ENCODE measurements at regions not wholly inside any gene's neighbourhood (a gene's known extent, or its start where the extent isn't known, plus 50 kb on each side); places are given as distances from the start of the nearest gene placed in this dataset.

- no peak for TF ChIP-seq GATA2 (IDR thresholded peaks at IDR 0.05; ENCODE audit: low read depth, low read length)
- TF ChIP-seq GATA3 (IDR thresholded peaks at IDR 0.05; ENCODE audit: low read depth, low read length) = no peak
Measured at GRCh38 chr4:126647756-126648397, 984.9 kb upstream of the INTU start.

- TF ChIP-seq GATA2 (IDR thresholded peaks at IDR 0.05; ENCODE audit: low read depth, low read length) = no peak
- no peak for TF ChIP-seq GATA3 (IDR thresholded peaks at IDR 0.05; ENCODE audit: low read depth, low read length)
Measured at GRCh38 chr4:126658411-126658810, 974.3 kb upstream of the INTU start.

- TF ChIP-seq GATA2 (IDR thresholded peaks at IDR 0.05; ENCODE audit: low read depth, low read length) (no peak), GATA3 (IDR thresholded peaks at IDR 0.05; ENCODE audit: low read depth, low read length) (no peak)
Measured at GRCh38 chr4:126661194-126661593, 971.6 kb upstream of the INTU start.

- TF ChIP-seq GATA2 (IDR thresholded peaks at IDR 0.05; ENCODE audit: low read depth, low read length) (no peak), GATA3 (IDR thresholded peaks at IDR 0.05; ENCODE audit: low read depth, low read length) (no peak)
Measured at GRCh38 chr4:126664839-126665238, 967.9 kb upstream of the INTU start.

GRCh38 chr4:126678618-126679017, 954.1 kb upstream of the INTU start:
- TF ChIP-seq GATA3 (IDR thresholded peaks at IDR 0.05; ENCODE audit: low read depth, low read length) (no peak), GATA2 (IDR thresholded peaks at IDR 0.05; ENCODE audit: low read depth, low read length) (no peak)

- TF ChIP-seq GATA2 (IDR thresholded peaks at IDR 0.05; ENCODE audit: low read depth, low read length) = no peak
- TF ChIP-seq GATA3 (IDR thresholded peaks at IDR 0.05; ENCODE audit: low read depth, low read length) = no peak
Measured at GRCh38 chr4:126679303-126679702, 953.5 kb upstream of the INTU start.

- no peak for TF ChIP-seq GATA3 (IDR thresholded peaks at IDR 0.05; ENCODE audit: low read depth, low read length)
- TF ChIP-seq GATA2 (IDR thresholded peaks at IDR 0.05; ENCODE audit: low read depth, low read length) = no peak
Measured at GRCh38 chr4:126682250-126682649, 950.5 kb upstream of the INTU start.

GRCh38 chr4:126686491-126686890, 946.3 kb upstream of the INTU start:
- TF ChIP-seq GATA2 (IDR thresholded peaks at IDR 0.05; ENCODE audit: low read depth, low read length) (no peak), GATA3 (IDR thresholded peaks at IDR 0.05; ENCODE audit: low read depth, low read length) (no peak)

GRCh38 chr4:126687655-126688358, 945.0 kb upstream of the INTU start:
- TF ChIP-seq GATA3 (IDR thresholded peaks at IDR 0.05; ENCODE audit: low read depth, low read length) (no peak), GATA2 (IDR thresholded peaks at IDR 0.05; ENCODE audit: low read depth, low read length) (no peak)

GRCh38 chr4:126691797-126692196, 941.0 kb upstream of the INTU start:
- TF ChIP-seq GATA3 (IDR thresholded peaks at IDR 0.05; ENCODE audit: low read depth, low read length) (no peak), GATA2 (IDR thresholded peaks at IDR 0.05; ENCODE audit: low read depth, low read length) (no peak)

GRCh38 chr4:126697748-126698147, 935.0 kb upstream of the INTU start:
- TF ChIP-seq GATA3 (IDR thresholded peaks at IDR 0.05; ENCODE audit: low read depth, low read length) (no peak), GATA2 (IDR thresholded peaks at IDR 0.05; ENCODE audit: low read depth, low read length) (no peak)

- TF ChIP-seq GATA3 (IDR thresholded peaks at IDR 0.05; ENCODE audit: low read depth, low read length) (no peak), GATA2 (IDR thresholded peaks at IDR 0.05; ENCODE audit: low read depth, low read length) (no peak)
Measured at GRCh38 chr4:126698224-126698623, 934.5 kb upstream of the INTU start.

- TF ChIP-seq GATA2 (IDR thresholded peaks at IDR 0.05; ENCODE audit: low read depth, low read length) (no peak), GATA3 (IDR thresholded peaks at IDR 0.05; ENCODE audit: low read depth, low read length) (no peak)
Measured at GRCh38 chr4:126701756-126702155, 931.0 kb upstream of the INTU start.

GRCh38 chr4:126702747-126703146, 930.0 kb upstream of the INTU start:
- TF ChIP-seq GATA3 (IDR thresholded peaks at IDR 0.05; ENCODE audit: low read depth, low read length) (no peak), GATA2 (IDR thresholded peaks at IDR 0.05; ENCODE audit: low read depth, low read length) (no peak)

- no peak for TF ChIP-seq GATA2 (IDR thresholded peaks at IDR 0.05; ENCODE audit: low read depth, low read length)
- no peak for TF ChIP-seq GATA3 (IDR thresholded peaks at IDR 0.05; ENCODE audit: low read depth, low read length)
Measured at GRCh38 chr4:126705266-126705665, 927.5 kb upstream of the INTU start.

All from SH-SY5Y (cell line).